SK-N-SH treated with all-trans-retinoic acid at 6 μM for 48 hours (cell line): ENCODE measurements at regions not wholly inside any gene's neighbourhood (a gene's known extent, or its start where the extent isn't known, plus 50 kb on each side); places are given as distances from the start of the nearest gene placed in this dataset.

Experiments used
- ARNTL ChIP-seq: fragments of 450-650 bp; formaldehyde crosslinking; IDR thresholded peaks from 2 replicates; pipeline ENCODE4 v1.5.0; 2020; ENCODE audit warnings: low read depth, mild to moderate bottlenecking, moderate library complexity, borderline replicate concordance
- CREB5 ChIP-seq: fragments of 250-450 bp; sonication (Bioruptor Pico); IDR thresholded peaks from 2 replicates; pipeline ENCODE4 v1.5.1; 2020; ENCODE audit warnings: low read depth, mild to moderate bottlenecking, moderate library complexity
- POU6F1 ChIP-seq: fragments of 250-450 bp; sonication (Bioruptor Pico); IDR thresholded peaks from 2 replicates; pipeline ENCODE4 v1.8.0; 2021; ENCODE audit warnings: low read depth, mild to moderate bottlenecking, moderate library complexity, borderline replicate concordance
- RARB ChIP-seq: fragments of 250-450 bp; sonication (Bioruptor Pico); IDR thresholded peaks from 2 replicates; pipeline ENCODE4 v1.8.0; 2021; ENCODE audit warnings: mild to moderate bottlenecking, moderate library complexity
- TOX ChIP-seq: fragments of 250-450 bp; sonication (Bioruptor Pico); IDR thresholded peaks from 2 replicates; pipeline ENCODE4 v1.8.0; 2021; ENCODE audit warnings: mild to moderate bottlenecking, moderate library complexity, borderline replicate concordance
- TSHZ2 ChIP-seq: fragments of 250-450 bp; sonication (Bioruptor Pico); IDR thresholded peaks from 2 replicates; pipeline ENCODE4 v1.5.0; 2020; ENCODE audit warnings: mild to moderate bottlenecking, moderate library complexity
- ZFP3 ChIP-seq: fragments of 250-450 bp; sonication (Bioruptor Pico); IDR thresholded peaks from 2 replicates; pipeline ENCODE4 v1.5.0; 2020; ENCODE audit warnings: mild to moderate bottlenecking, moderate library complexity
- ZFP30 ChIP-seq: fragments of 450-650 bp; formaldehyde crosslinking; IDR thresholded peaks from 2 replicates; pipeline ENCODE4 v1.5.0; 2022; ENCODE audit warnings: mild to moderate bottlenecking, moderate library complexity
- ZNF8 ChIP-seq: fragments of 450-650 bp; formaldehyde crosslinking; IDR thresholded peaks from 2 replicates; pipeline ENCODE4 v1.5.0; 2020; ENCODE audit warnings: mild to moderate bottlenecking, moderate library complexity

GRCh38 chr5:74384851-74385250 is 255.7 kb downstream of the ENC1 start:
- TF ChIP-seq ZFP30 (CRISPR knock-in tag), result no peak
- TF ChIP-seq ARNTL, result no peak
- TF ChIP-seq ZFP3 (CRISPR knock-in tag), result no peak
- no peak for TF ChIP-seq TSHZ2 (CRISPR knock-in tag)
- TF ChIP-seq RARB (CRISPR knock-in tag), result no peak
- no peak for TF ChIP-seq POU6F1 (CRISPR knock-in tag)
- no peak for TF ChIP-seq ZNF8 (CRISPR knock-in tag)
- no peak for TF ChIP-seq TOX
- no peak for TF ChIP-seq CREB5 (CRISPR knock-in tag)
